Ovary (tissue), 7 donors: ENCODE measurements at regions not wholly inside any gene's neighbourhood (a gene's known extent, or its start where the extent isn't known, plus 50 kb on each side); places are given as distances from the start of the nearest gene placed in this dataset.

Source experiments
- DNase-seq, 5 donors: peaks; one replicate each; pipeline ENCODE4 v3.0.0-alpha.2; 2019 to 2020
- H3K27ac ChIP-seq, 2 donors: fragments of 200-600 bp; one replicate each; pipeline versions ENCODE4 v1.5.1 to v1.8.0; 2019 to 2022
- H3K27me3 ChIP-seq: fragments of 200-600 bp; one replicate; pipeline ENCODE4 v1.8.0; 2022
- H3K36me3 ChIP-seq: fragments of 200-600 bp; sonication (generic); one replicate; pipeline ENCODE4 v1.5.1; 2019
- H3K4me1 ChIP-seq: one replicate; pipeline ENCODE4 v1.8.1; 2013; ENCODE audit warnings: mild to moderate bottlenecking, moderate library complexity; ENCODE audit not compliant: insufficient read depth
- H3K4me3 ChIP-seq: fragments of 200-600 bp; sonication (generic); one replicate; pipeline ENCODE4 v1.5.1; 2017
- H3K9me3 ChIP-seq, 2 donors: fragments of 200-600 bp in 1 of 2; sonication (generic) in 1 of 2; one replicate each; pipeline versions ENCODE4 v1.5.1 to v1.8.1; 2013 to 2019; ENCODE audit warnings: mild to moderate bottlenecking in 1 of 2, moderate library complexity in 1 of 2
- EP300 ChIP-seq: sonication (generic); formaldehyde crosslinking; IDR thresholded peaks from one replicate; pipeline ENCODE4 v1.6.1; 2017; ENCODE audit warnings: antibody characterized with exemption
- POLR2A ChIP-seq: fragments of 450-650 bp; IDR thresholded peaks from one replicate; pipeline ENCODE4 v1.6.1; 2017; ENCODE audit warnings: antibody characterized with exemption, mild to moderate bottlenecking, moderate library complexity
- WGBS, 3 donors: extraction: QIAGEN DNeasy Blood & Tissue Kit in 1 of 3; methylation state at CpG; one replicate each; pipeline versions ENCODE4 v1.1.5 to v1.1.7; 2013 to 2017; 5-methylcytosine and 5-hydroxymethylcytosine counted together
- intact Hi-C, 4 donors: fragments of 100-400 bp; cut with DNase I; formaldehyde crosslinking; loops; one replicate each; pipeline versions ENCODE4 v1.11.0 to v1.15.1; 2022 to 2023
- TF ChIP-seq, protein P1 (sequence below), 3 donors: fragments of 450-650 bp in 2 of 3; fragments of 200-600 bp in 1 of 3; IDR thresholded peaks; one replicate each; pipeline versions ENCODE4 v1.5.1 to v1.8.0; 2016 to 2022; ENCODE audit warnings: antibody characterized with exemption in 3 of 3, mild to moderate bottlenecking in 1 of 3
- donor health status: DM: no; HTN: no; CAD: no; lungs with moderate emphysema.
- donor health status: DM: no; HTN: no; CAD: no.
- donor health status: Bipolar disorder and iron deficiency.
- donor health status: DM: no; HTN: no; CAD: no.
- donor health status: DM: yes; HTN: yes; CAD: no.

DNA sequence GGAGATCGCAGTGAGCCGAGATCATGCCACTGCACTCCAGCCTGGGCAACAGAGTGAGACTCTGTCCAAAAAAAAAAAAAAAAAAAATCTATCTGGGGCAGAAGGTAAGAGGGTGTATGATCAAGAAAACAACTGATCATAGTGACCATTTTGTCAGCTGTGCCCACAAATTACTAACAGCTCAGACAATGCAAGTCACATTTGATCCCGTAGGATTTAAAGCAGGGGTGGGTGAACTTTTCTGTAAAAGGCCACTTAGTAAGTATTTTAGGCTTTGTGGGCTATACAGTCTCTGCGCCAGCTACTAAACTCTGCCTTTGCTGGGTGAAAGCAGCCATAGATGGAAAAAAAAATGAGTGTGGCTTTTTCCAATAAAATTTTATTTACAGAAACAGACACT, 57.6 kb upstream of the ABI3BP start:
- Histone ChIP-seq H3K4me3 (no peak overlapping the region), H3K4me1 (no peaks in the 10 kb centered on the region), H3K27ac (no peak overlapping the region), H3K27me3 (no peaks in the 10 kb centered on the region), H3K36me3 (no peaks in the 10 kb centered on the region), H3K9me3 (no peaks in the 10 kb centered on the region)
- no peak for TF ChIP-seq POLR2A
- TF ChIP-seq, protein P1, sequence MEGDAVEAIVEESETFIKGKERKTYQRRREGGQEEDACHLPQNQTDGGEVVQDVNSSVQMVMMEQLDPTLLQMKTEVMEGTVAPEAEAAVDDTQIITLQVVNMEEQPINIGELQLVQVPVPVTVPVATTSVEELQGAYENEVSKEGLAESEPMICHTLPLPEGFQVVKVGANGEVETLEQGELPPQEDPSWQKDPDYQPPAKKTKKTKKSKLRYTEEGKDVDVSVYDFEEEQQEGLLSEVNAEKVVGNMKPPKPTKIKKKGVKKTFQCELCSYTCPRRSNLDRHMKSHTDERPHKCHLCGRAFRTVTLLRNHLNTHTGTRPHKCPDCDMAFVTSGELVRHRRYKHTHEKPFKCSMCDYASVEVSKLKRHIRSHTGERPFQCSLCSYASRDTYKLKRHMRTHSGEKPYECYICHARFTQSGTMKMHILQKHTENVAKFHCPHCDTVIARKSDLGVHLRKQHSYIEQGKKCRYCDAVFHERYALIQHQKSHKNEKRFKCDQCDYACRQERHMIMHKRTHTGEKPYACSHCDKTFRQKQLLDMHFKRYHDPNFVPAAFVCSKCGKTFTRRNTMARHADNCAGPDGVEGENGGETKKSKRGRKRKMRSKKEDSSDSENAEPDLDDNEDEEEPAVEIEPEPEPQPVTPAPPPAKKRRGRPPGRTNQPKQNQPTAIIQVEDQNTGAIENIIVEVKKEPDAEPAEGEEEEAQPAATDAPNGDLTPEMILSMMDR (IDR thresholded peaks at IDR 0.05) = no peak
- TF ChIP-seq EP300 = no peak
- intact Hi-C loops = no loop called here
- DNase-seq = no peak
- 92 to 98% (median 96%) methylated on average over 4 of the region's 4 CpGs for WGBS, 3 donors

DNA sequence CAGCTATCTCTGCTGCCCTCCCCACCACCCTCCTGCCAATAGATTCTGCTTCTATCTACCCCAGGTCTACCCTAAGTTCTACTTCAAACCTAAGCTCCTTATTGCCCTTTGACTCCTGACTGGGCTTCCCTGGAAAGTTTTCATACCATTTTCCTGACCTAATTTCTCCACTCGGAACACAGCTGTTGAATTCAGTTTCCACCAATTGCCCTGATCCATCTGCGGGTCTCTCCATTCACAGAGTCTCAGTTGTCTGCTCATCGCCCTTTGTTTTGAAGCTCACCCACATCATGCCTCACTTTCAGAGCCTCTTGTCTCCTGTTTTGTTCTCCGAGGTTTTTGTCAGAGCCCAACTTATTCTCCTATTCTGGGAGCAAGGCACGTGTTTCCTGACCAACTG, 56.8 kb upstream of the ABI3BP start:
- H3K36me3 ChIP-seq = no peaks in the 10 kb centered on the region
- H3K27ac ChIP-seq = no peak overlapping the region
- intact Hi-C loops = no loop called here
- DNase-seq = no peak
- WGBS, 3 donors = 51 to 65% (median 63%) methylated on average over 5 of the region's 5 CpGs
- H3K4me1 ChIP-seq = no peaks in the 10 kb centered on the region
- no peak for TF ChIP-seq POLR2A
- no peaks in the 10 kb centered on the region for H3K9me3 ChIP-seq
- no peaks in the 10 kb centered on the region for H3K27me3 ChIP-seq
- H3K4me3 ChIP-seq = no peak overlapping the region

DNA sequence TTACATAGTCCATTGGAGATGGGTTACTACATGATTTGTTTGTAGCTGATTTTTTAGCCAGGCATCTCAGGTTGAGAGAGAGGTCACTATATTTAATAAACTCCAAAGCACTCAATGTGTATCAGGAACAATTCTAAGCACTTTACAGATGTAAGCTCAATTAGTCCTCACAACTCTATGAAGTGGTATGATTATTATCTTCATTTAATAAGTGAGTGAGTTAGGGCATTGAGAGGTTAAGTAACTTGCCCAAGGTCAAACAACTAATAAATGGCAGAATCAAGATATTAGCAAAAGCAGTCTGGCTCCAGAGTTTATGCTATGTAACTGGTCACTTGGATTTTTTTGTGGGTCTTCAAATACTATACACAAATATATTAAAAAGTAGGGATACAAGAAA, 56.3 kb upstream of the ABI3BP start:
- intact Hi-C loops = no loop called here
- TF ChIP-seq, protein P1 (IDR thresholded peaks at IDR 0.05) = no peak
- TF ChIP-seq POLR2A (no peak), EP300 (no peak)
- no peak overlapping the region for H3K4me3 ChIP-seq
- H3K27me3 ChIP-seq = no peaks in the 10 kb centered on the region
- no peaks in the 10 kb centered on the region for H3K9me3 ChIP-seq
- H3K27ac ChIP-seq = no peak overlapping the region
- no peaks in the 10 kb centered on the region for H3K4me1 ChIP-seq
- H3K36me3 ChIP-seq = no peaks in the 10 kb centered on the region
- no peak for DNase-seq

DNA sequence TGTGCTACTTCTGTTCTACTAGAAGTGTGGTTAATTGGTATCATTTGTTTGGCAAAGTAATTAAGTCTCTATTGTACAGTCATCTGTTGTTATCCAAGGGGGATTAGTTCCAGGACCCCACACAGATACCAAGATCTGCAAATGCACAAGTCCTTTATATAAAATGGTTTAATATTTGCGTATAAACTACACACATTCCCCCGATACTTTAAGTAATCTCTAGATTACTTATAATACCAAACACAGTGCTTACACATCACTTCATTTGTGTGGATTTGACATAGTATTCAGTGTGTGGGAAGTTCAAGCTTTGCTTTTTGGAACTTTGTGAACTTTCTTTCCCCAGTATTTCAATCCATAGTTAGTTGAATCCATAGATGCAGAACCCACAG, 50.5 kb upstream of the ABI3BP start:
- 76 to 85% (median 82%) methylated on average over 2 of the region's 2 CpGs for WGBS, 3 donors
- H3K4me1 ChIP-seq = no peaks in the 10 kb centered on the region
- no peaks in the 10 kb centered on the region for H3K36me3 ChIP-seq
- no peak overlapping the region for H3K27ac ChIP-seq
- intact Hi-C loops = no loop called here
- no peak overlapping the region for H3K4me3 ChIP-seq
- no peaks in the 10 kb centered on the region for H3K9me3 ChIP-seq
- H3K27me3 ChIP-seq = no peaks in the 10 kb centered on the region
- DNase-seq = no peak
- TF ChIP-seq EP300 = no peak
- TF ChIP-seq, protein P1 (IDR thresholded peaks at IDR 0.05) = no peak
- TF ChIP-seq POLR2A = no peak

DNA sequence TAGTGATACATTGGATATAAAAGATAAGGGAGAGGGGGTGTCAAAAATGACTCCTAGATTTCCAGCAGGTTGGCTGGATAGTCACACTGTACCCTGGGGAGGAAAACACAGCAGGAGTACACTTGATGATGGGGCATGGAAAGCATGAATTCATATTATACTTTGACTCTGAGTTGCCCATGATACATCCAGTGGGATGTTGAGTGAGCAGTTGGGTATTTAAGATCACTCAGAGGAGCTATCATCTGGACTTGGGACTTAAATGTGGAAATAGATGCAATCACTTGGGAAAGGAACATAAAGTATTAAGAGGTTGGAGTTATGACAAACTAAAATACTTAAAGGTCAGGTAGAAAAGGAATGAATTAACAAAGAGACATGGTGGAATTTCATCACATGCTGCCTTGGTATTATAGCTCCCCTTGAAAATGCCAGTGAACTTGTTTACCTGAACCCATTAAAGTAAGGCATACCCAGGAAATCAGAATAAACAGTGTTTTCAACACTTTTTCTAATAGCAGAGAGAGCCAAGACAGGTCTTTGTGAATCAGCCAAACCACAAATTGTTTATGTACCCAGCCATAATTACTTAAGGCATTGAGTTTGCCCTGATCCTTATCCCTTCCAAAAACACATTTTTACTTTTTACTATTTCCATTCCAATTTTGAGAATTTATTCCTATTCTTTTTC, 49.9 kb upstream of the ABI3BP start:
- Histone ChIP-seq H3K27ac (no peak overlapping the region), H3K9me3 (no peaks in the 10 kb centered on the region), H3K4me1 (no peaks in the 10 kb centered on the region), H3K27me3 (no peaks in the 10 kb centered on the region), H3K36me3 (no peaks in the 10 kb centered on the region), H3K4me3 (no peak overlapping the region)
- intact Hi-C loops = no loop called here
- TF ChIP-seq, protein P1 (IDR thresholded peaks at IDR 0.05) = no peak
- TF ChIP-seq POLR2A = no peak
- no peak for TF ChIP-seq EP300
- no peak for DNase-seq
